ENCODE measurements at regions not wholly inside any gene's neighbourhood (a gene's known extent, or its start where the extent isn't known, plus 50 kb on each side); places are given as distances from the start of the nearest gene placed in this dataset.
"Not testable (repeated sequence)": the region's sequence is repeated elsewhere in the genome, so short reads cannot be mapped to it uniquely, and the experiment has no call there.

- no peak for DNase-seq (ENCODE audit: low spot score)
These were observed 559.8 kb upstream of the TECRL start for GRCh38 chr4:64969081-64969480.

GRCh38 chr4:64967286-64967685 lies 558.0 kb upstream of the TECRL start:
- DNase-seq (ENCODE audit: low spot score), result no peak

GRCh38 chr4:64960516-64960915 lies 551.3 kb upstream of the TECRL start:
- DNase-seq (ENCODE audit: low spot score), result no peak

GRCh38 chr4:64940698-64941097 lies 531.4 kb upstream of the TECRL start:
- no peak for DNase-seq (ENCODE audit: low spot score)

GRCh38 chr4:64935469-64936001 lies 526.3 kb upstream of the TECRL start:
- DNase-seq (ENCODE audit: low spot score), result no peak

- DNase-seq (ENCODE audit: low spot score), result no peak
These were observed 502.6 kb upstream of the TECRL start for GRCh38 chr4:64911846-64912245.

- DNase-seq (ENCODE audit: low spot score), result no peak
These were observed 494.7 kb upstream of the TECRL start for GRCh38 chr4:64903986-64904385.

- no peak for DNase-seq (ENCODE audit: low spot score)
These were observed 490.3 kb upstream of the TECRL start for GRCh38 chr4:64899563-64899962.

- not testable (repeated sequence) for DNase-seq (ENCODE audit: low spot score)
These were observed 489.8 kb upstream of the TECRL start for GRCh38 chr4:64899030-64899429.

GRCh38 chr4:64897683-64898082 lies 488.4 kb upstream of the TECRL start:
- no peak for DNase-seq (ENCODE audit: low spot score)

- no peak for DNase-seq (ENCODE audit: low spot score)
These were observed 485.8 kb upstream of the TECRL start for GRCh38 chr4:64895031-64895430.

- no peak for DNase-seq (ENCODE audit: low spot score)
These were observed 484.0 kb upstream of the TECRL start for GRCh38 chr4:64893205-64893604.

GRCh38 chr4:64889906-64890610 lies 480.8 kb upstream of the TECRL start:
- no peak for DNase-seq (ENCODE audit: low spot score)

GRCh38 chr4:64883087-64883807 lies 474.0 kb upstream of the TECRL start:
- DNase-seq (ENCODE audit: low spot score), result no peak

GRCh38 chr4:64882311-64883086 lies 473.2 kb upstream of the TECRL start:
- no peak for DNase-seq (ENCODE audit: low spot score)

- no peak for DNase-seq (ENCODE audit: low spot score)
These were observed 471.3 kb upstream of the TECRL start for GRCh38 chr4:64880557-64880956.

- no peak for DNase-seq (ENCODE audit: low spot score)
These were observed 466.8 kb upstream of the TECRL start for GRCh38 chr4:64876021-64876420.

- no peak for DNase-seq (ENCODE audit: low spot score)
These were observed 461.3 kb upstream of the TECRL start for GRCh38 chr4:64870558-64870957.

- DNase-seq (ENCODE audit: low spot score), result no peak
These were observed 448.6 kb upstream of the TECRL start for GRCh38 chr4:64857815-64858214.

GRCh38 chr4:64857198-64857597 lies 447.9 kb upstream of the TECRL start:
- DNase-seq (ENCODE audit: low spot score), result no peak

GRCh38 chr4:64846417-64846816 lies 437.2 kb upstream of the TECRL start:
- DNase-seq (ENCODE audit: low spot score), result no peak

GRCh38 chr4:64829749-64830148 lies 420.5 kb upstream of the TECRL start:
- no peak for DNase-seq (ENCODE audit: low spot score)

Measured in mucosa of gallbladder (tissue), 1 donor.